Vagina (tissue), 2 donors: ENCODE measurements at regions not wholly inside any gene's neighbourhood (a gene's known extent, or its start where the extent isn't known, plus 50 kb on each side); places are given as distances from the start of the nearest gene placed in this dataset.

Source experiments
- CTCF ChIP-seq, 3 experiments: fragments of 450-650 bp in 2 of 3; fragments of 200-600 bp in 1 of 3; sonication (generic) in 1 of 3; IDR thresholded peaks; one replicate each; pipeline ENCODE4 v1.5.1; 2017 to 2019; ENCODE audit warnings: antibody characterized with exemption in 3 of 3, mild to moderate bottlenecking in 2 of 3, moderate library complexity in 2 of 3
- POLR2A ChIP-seq, 2 donors: fragments of 450-650 bp; IDR thresholded peaks; one replicate each; pipeline ENCODE4 v1.6.1; 2017; ENCODE audit warnings: antibody characterized with exemption in 2 of 2, mild to moderate bottlenecking in 2 of 2, moderate library complexity in 2 of 2
- POLR2AphosphoS5 ChIP-seq, 2 donors: sonication (generic); formaldehyde crosslinking; IDR thresholded peaks; one replicate each; pipeline ENCODE4 v1.9.0; 2017; ENCODE audit warnings: antibody characterized with exemption in 2 of 2, mild to moderate bottlenecking in 2 of 2, low read depth in 1 of 2; ENCODE audit not compliant: insufficient read depth in 1 of 2

- TF ChIP-seq CTCF (IDR thresholded peaks at IDR 0.05) (no peak), POLR2A (IDR thresholded peaks at IDR 0.05) (no peak), POLR2AphosphoS5 (IDR thresholded peaks at IDR 0.05; ENCODE audit: insufficient read depth in 1 of 2, low read depth in 1 of 2) (no peak)
Observed at GRCh38 chr21:22138297-22139016, 1140.2 kb downstream of the NCAM2 start.
